CD14-positive monocyte (primary cell): ENCODE measurements at regions not wholly inside any gene's neighbourhood (a gene's known extent, or its start where the extent isn't known, plus 50 kb on each side); places are given as distances from the start of the nearest gene placed in this dataset.

ENCODE experiments used
- DNase-seq, 3 donors: peaks; one replicate each; pipeline ENCODE4 v3.0.0-alpha.2; 2011 to 2022
- H2AFZ ChIP-seq: 2 replicates; pipeline ENCODE4 v1.6.0; 2012; ENCODE audit warnings: mild to moderate bottlenecking, low read depth, low read length, inconsistent platforms; ENCODE audit not compliant: insufficient read depth, poor library complexity, severe bottlenecking
- H3K27ac ChIP-seq, 2 donors: 1 replicate in 1 of 2; 2 replicates in 1 of 2; pipeline ENCODE4 v1.5.1; 2012 to 2013; ENCODE audit warnings: low read length in 2 of 2, control low read depth in 1 of 2, inconsistent platforms in 1 of 2, low read depth in 1 of 2, mild to moderate bottlenecking in 1 of 2
- H3K27me3 ChIP-seq, 2 donors: one replicate each; pipeline versions ENCODE4 v1.6.0 to v1.6.1; 2011 to 2013; ENCODE audit warnings: low read length in 2 of 2; ENCODE audit not compliant: control insufficient read depth in 2 of 2, insufficient read depth in 2 of 2
- H3K36me3 ChIP-seq, 2 donors: replicated peaks in 1 of 2; 1 replicate in 1 of 2; 2 replicates in 1 of 2; pipeline versions ENCODE4 v1.5.1 to v1.6.1; 2012 to 2013; ENCODE audit warnings: low read length in 2 of 2, control low read depth in 1 of 2, inconsistent platforms in 1 of 2, mild to moderate bottlenecking in 1 of 2; ENCODE audit not compliant: insufficient read depth in 2 of 2, control insufficient read depth in 1 of 2
- H3K4me1 ChIP-seq, 2 donors: 1 replicate in 1 of 2; 2 replicates in 1 of 2; pipeline versions ENCODE4 v1.5.1 to v1.6.1; 2012 to 2013; ENCODE audit warnings: low read length in 2 of 2, control low read depth in 1 of 2, inconsistent platforms in 1 of 2, mild to moderate bottlenecking in 1 of 2, moderate library complexity in 1 of 2; ENCODE audit not compliant: insufficient read depth in 2 of 2, control insufficient read depth in 1 of 2
- H3K4me2 ChIP-seq: replicated peaks from 2 replicates; pipeline ENCODE3; 2012; ENCODE audit warnings: low read length, moderate library complexity, mild to moderate bottlenecking; ENCODE audit not compliant: poor library complexity, severe bottlenecking; ENCODE audit errors: extremely low read depth
- H3K4me3 ChIP-seq, 3 experiments: fragments of 200-600 bp in 1 of 3; sonication (generic) in 1 of 3; replicated peaks in 1 of 3; 1 replicate in 2 of 3; 2 replicates in 1 of 3; pipeline ENCODE4 v1.5.1; 2011 to 2013; ENCODE audit warnings: low read length in 3 of 3, mild to moderate bottlenecking in 3 of 3, control low read depth in 2 of 3, low read depth in 2 of 3, inconsistent platforms in 1 of 3, moderate library complexity in 1 of 3
- H3K79me2 ChIP-seq: 2 replicates; pipeline ENCODE4 v1.6.0; 2012; ENCODE audit warnings: mild to moderate bottlenecking, control low read depth, inconsistent platforms, low read length, moderate library complexity; ENCODE audit not compliant: insufficient read depth
- H3K9ac ChIP-seq: 2 replicates; pipeline ENCODE4 v1.6.0; 2017; ENCODE audit warnings: low read length, mild to moderate bottlenecking; ENCODE audit not compliant: insufficient read depth, poor library complexity, severe bottlenecking
- H3K9me3 ChIP-seq, 2 donors: replicated peaks in 1 of 2; 1 replicate in 1 of 2; 2 replicates in 1 of 2; pipeline versions ENCODE4 v1.5.1 to v1.6.1; 2012 to 2013; ENCODE audit warnings: low read length in 2 of 2, control low read depth in 1 of 2; ENCODE audit not compliant: control insufficient read depth in 1 of 2, insufficient read depth in 1 of 2
- H4K20me1 ChIP-seq: 2 replicates; pipeline ENCODE4 v1.6.0; 2012; ENCODE audit warnings: mild to moderate bottlenecking, low read length, control low read depth, moderate library complexity; ENCODE audit not compliant: insufficient read depth
- H3K27ac Mint-ChIP-seq, 7 donors: one replicate each; pipeline ENCODE4 v1.8.0; 2020; ENCODE audit warnings: mild to moderate bottlenecking in 7 of 7, mixed read lengths in 7 of 7, moderate library complexity in 6 of 7, inconsistent platforms in 2 of 7
- H3K27me3 Mint-ChIP-seq, 3 donors: one replicate each; pipeline ENCODE4 v1.8.0; 2021 to 2022; ENCODE audit warnings: low read depth in 3 of 3, mild to moderate bottlenecking in 3 of 3, mixed read lengths in 3 of 3, moderate library complexity in 3 of 3, inconsistent platforms in 1 of 3
- H3K36me3 Mint-ChIP-seq, 2 donors: one replicate each; pipeline ENCODE4 v1.8.0; 2020; ENCODE audit warnings: mixed read lengths in 2 of 2, inconsistent platforms in 1 of 2, mild to moderate bottlenecking in 1 of 2
- H3K4me1 Mint-ChIP-seq: one replicate; pipeline ENCODE4 v1.8.0; 2020; ENCODE audit warnings: mild to moderate bottlenecking, mixed read lengths
- H3K4me3 Mint-ChIP-seq, 2 donors: one replicate each; pipeline ENCODE4 v1.8.0; 2020; ENCODE audit warnings: mild to moderate bottlenecking in 2 of 2, mixed read lengths in 2 of 2, moderate library complexity in 1 of 2
- H3K9me3 Mint-ChIP-seq, 7 donors: one replicate each; pipeline ENCODE4 v1.8.0; 2020 to 2022; ENCODE audit warnings: mixed read lengths in 7 of 7, mild to moderate bottlenecking in 6 of 7, moderate library complexity in 6 of 7, inconsistent platforms in 2 of 7
- WGBS: methylation state at CpG from one replicate; pipeline ENCODE4 v1.1.5; 2013; ENCODE audit warnings: missing lambda C conversion rate; ENCODE audit not compliant: insufficient coverage; 5-methylcytosine and 5-hydroxymethylcytosine counted together
- intact Hi-C, 2 donors: fragments of 100-400 bp; cut with micrococcal nuclease; formaldehyde crosslinking; loops; one replicate each; pipeline versions ENCODE4 v1.15.0 to v1.15.1; 2023
- TF ChIP-seq, protein P1 (sequence below): fragments of 200-600 bp; IDR thresholded peaks from one replicate; pipeline ENCODE4 v1.8.0; 2022; ENCODE audit warnings: antibody characterized with exemption, mild to moderate bottlenecking

DNA sequence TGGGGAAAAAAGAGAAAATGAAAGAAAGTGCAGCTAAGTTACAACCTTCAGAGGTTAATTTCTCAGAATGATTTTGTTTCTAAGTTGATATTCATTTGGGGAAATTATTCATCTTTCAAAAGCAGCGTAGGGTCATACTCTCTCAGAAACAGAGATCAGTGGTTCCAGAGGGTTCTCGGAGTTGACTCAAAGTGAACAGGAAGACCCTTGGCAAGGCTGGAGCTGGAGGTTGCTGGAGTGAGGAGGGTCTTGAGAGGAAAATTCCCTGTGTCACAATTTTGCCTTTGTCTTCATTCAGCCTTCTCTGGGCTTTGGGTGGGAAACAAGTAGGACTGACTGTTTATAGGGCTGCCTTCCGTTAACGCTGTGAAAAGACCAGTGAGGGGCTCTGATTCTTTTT lies 168.2 kb downstream of the ICOS start:
- Histone ChIP-seq H3K27me3 (no peaks in the 10 kb centered on the region), H4K20me1 (no peaks in the 10 kb centered on the region), H3K27ac (no peak overlapping the region), H3K79me2 (no peaks in the 10 kb centered on the region), H3K4me1 (peaks cover 0 to 2% of the 10 kb centered on the region in 2 donors), H3K9ac (no peak overlapping the region), H3K36me3 (no peaks in the 10 kb centered on the region), H3K4me3 (no peak overlapping the region), H3K9me3 (no peaks in the 10 kb centered on the region), H2AFZ (no peak overlapping the region), H3K4me2 (no peak overlapping the region)
- TF ChIP-seq, protein P1, sequence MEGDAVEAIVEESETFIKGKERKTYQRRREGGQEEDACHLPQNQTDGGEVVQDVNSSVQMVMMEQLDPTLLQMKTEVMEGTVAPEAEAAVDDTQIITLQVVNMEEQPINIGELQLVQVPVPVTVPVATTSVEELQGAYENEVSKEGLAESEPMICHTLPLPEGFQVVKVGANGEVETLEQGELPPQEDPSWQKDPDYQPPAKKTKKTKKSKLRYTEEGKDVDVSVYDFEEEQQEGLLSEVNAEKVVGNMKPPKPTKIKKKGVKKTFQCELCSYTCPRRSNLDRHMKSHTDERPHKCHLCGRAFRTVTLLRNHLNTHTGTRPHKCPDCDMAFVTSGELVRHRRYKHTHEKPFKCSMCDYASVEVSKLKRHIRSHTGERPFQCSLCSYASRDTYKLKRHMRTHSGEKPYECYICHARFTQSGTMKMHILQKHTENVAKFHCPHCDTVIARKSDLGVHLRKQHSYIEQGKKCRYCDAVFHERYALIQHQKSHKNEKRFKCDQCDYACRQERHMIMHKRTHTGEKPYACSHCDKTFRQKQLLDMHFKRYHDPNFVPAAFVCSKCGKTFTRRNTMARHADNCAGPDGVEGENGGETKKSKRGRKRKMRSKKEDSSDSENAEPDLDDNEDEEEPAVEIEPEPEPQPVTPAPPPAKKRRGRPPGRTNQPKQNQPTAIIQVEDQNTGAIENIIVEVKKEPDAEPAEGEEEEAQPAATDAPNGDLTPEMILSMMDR: no peak
- 100% methylated on average over 2 of the region's 4 CpGs for WGBS
- no peak overlapping the region for H3K27ac Mint-ChIP-seq
- peaks cover 0 to 1% (median 0%) of the 10 kb centered on the region in 7 donors for H3K9me3 Mint-ChIP-seq
- peaks cover 10% of the 10 kb centered on the region for H3K4me1 Mint-ChIP-seq
- no peak for DNase-seq
- no peak overlapping the region for H3K4me3 Mint-ChIP-seq
- intact Hi-C loops: no loop called here
- peaks cover 7 to 8% (median 8%) of the 10 kb centered on the region in 3 donors for H3K27me3 Mint-ChIP-seq
- no peaks in the 10 kb centered on the region for H3K36me3 Mint-ChIP-seq

DNA sequence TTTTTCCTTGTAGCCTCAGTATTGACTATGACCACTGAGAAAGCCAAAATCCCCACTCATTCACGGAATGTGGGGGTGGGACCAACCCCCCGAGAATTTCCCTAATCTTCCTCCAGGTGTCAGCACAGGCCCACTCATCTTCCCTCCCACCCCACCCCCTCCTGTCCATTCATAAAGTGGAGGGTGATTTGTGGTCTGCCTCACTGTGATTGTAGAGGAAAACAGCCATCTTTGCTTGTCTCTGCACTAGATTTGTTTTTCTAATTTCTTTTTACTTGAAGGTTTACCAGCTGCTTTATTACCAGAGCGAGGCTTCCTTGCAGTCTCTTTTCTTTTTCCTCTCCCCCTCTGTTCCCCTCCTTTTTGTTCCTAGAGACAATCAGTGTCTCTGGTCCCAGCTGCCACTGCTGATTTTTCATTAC lies 171.8 kb downstream of the ICOS start:
- H3K27ac Mint-ChIP-seq: no peak overlapping the region
- H3K36me3 Mint-ChIP-seq: no peaks in the 10 kb centered on the region
- TF ChIP-seq, protein P1: no peak
- peaks cover 23% of the 10 kb centered on the region for H3K4me1 Mint-ChIP-seq
- H3K4me3 ChIP-seq: no peak overlapping the region
- H3K79me2 ChIP-seq: no peaks in the 10 kb centered on the region
- no peaks in the 10 kb centered on the region for H3K36me3 ChIP-seq
- DNase-seq: no peak
- no peaks in the 10 kb centered on the region for H3K9me3 ChIP-seq
- no peak overlapping the region for H3K4me2 ChIP-seq
- H2AFZ ChIP-seq: no peak overlapping the region
- peaks cover 9 to 13% of the 10 kb centered on the region in 2 donors for H3K4me1 ChIP-seq
- no peaks in the 10 kb centered on the region for H4K20me1 ChIP-seq
- H3K27me3 ChIP-seq: no peaks in the 10 kb centered on the region
- no peak overlapping the region for H3K4me3 Mint-ChIP-seq
- intact Hi-C loops: no loop called here
- WGBS: 20% methylated on average over 1 of the region's 3 CpGs
- H3K27me3 Mint-ChIP-seq: peaks cover 8 to 17% (median 9%) of the 10 kb centered on the region in 3 donors
- H3K27ac ChIP-seq: no peak overlapping the region
- no peaks in the 10 kb centered on the region for H3K9me3 Mint-ChIP-seq
- no peak overlapping the region for H3K9ac ChIP-seq
